HCT116 (cell line): ENCODE measurements at regions not wholly inside any gene's neighbourhood (a gene's known extent, or its start where the extent isn't known, plus 50 kb on each side); places are given as distances from the start of the nearest gene placed in this dataset.

ENCODE experiments used
- ATF3 ChIP-seq: IDR thresholded peaks from 2 replicates; pipeline ENCODE4 v1.6.1; 2012
- CEBPB ChIP-seq: IDR thresholded peaks from 2 replicates; pipeline ENCODE4 v1.6.1; 2012; ENCODE audit warnings: low read depth
- CTCF ChIP-seq, 3 experiments: fragments of 200-600 bp in 1 of 3; sonication (generic) in 1 of 3; IDR thresholded peaks in 2 of 3; conservative IDR thresholded peaks in 1 of 3; 2 replicates each; pipeline ENCODE4 v1.5.1; 2012 to 2017; ENCODE audit warnings: low read depth in 2 of 3, low read length in 2 of 3, antibody characterized with exemption in 1 of 3, borderline replicate concordance in 1 of 3, control low read depth in 1 of 3, mild to moderate bottlenecking in 1 of 3, mixed read lengths in 1 of 3, mixed run types in 1 of 3, moderate library complexity in 1 of 3; ENCODE audit not compliant: insufficient read depth in 1 of 3
- EZH2 ChIP-seq: fragments of 200-600 bp; sonication (generic); IDR thresholded peaks from 2 replicates; pipeline ENCODE4 v1.6.1; 2017; ENCODE audit warnings: antibody characterized with exemption, mixed run types
- POLR2A ChIP-seq: IDR thresholded peaks from 2 replicates; pipeline ENCODE4 v1.7.0; 2011; ENCODE audit warnings: borderline replicate concordance; ENCODE audit not compliant: insufficient read depth, insufficient read length; ENCODE audit errors: extremely low read depth
- POLR2AphosphoS5 ChIP-seq: IDR thresholded peaks from 2 replicates; pipeline ENCODE4 v1.6.1; 2011; ENCODE audit warnings: mild to moderate bottlenecking, low read depth, low read length, moderate library complexity
- RAD21 ChIP-seq: IDR thresholded peaks from 2 replicates; pipeline ENCODE4 v1.6.1; 2012; ENCODE audit warnings: low read depth, mild to moderate bottlenecking
- REST ChIP-seq: IDR thresholded peaks from 2 replicates; pipeline ENCODE4 v1.6.1; 2012; ENCODE audit warnings: low read depth
- SP1 ChIP-seq: IDR thresholded peaks from 2 replicates; pipeline ENCODE4 v1.6.1; 2012; ENCODE audit warnings: low read depth
- YY1 ChIP-seq: IDR thresholded peaks from 2 replicates; pipeline ENCODE4 v1.6.1; 2011; ENCODE audit warnings: low read length, low read depth, moderate library complexity, mild to moderate bottlenecking; ENCODE audit not compliant: insufficient replicate concordance; ENCODE audit errors: extremely low read depth
- ZBTB33 ChIP-seq: IDR thresholded peaks from 2 replicates; pipeline ENCODE4 v1.6.1; 2011; ENCODE audit warnings: mild to moderate bottlenecking, low read length, moderate library complexity; ENCODE audit not compliant: insufficient replicate concordance; ENCODE audit errors: extremely low read depth
- ZNF274 ChIP-seq: fragments of 200-500 bp; sonication (Bioruptor generic); IDR thresholded peaks from 2 replicates; pipeline ENCODE4 v1.6.1; 2014; ENCODE audit warnings: mild to moderate bottlenecking, low read depth, low read length, inconsistent platforms

GRCh38 chr14:106808458-106808857 lies 1282.1 kb downstream of the TMEM121 start:
- TF ChIP-seq POLR2A (no peak), CEBPB (no peak), EZH2 (no peak), CTCF (IDR thresholded peaks at IDR 0.05 in 2 of 3, conservative IDR thresholded peaks at IDR 0.05 in 1 of 3; ENCODE audit: borderline replicate concordance in 1 of 3, insufficient read depth in 1 of 3, low read depth in 2 of 3, low read length in 2 of 3) (no peak), REST (no peak), SP1 (no peak), RAD21 (no peak), ATF3 (no peak), ZNF274 (no peak), POLR2AphosphoS5 (no peak), YY1 (no peak), ZBTB33 (no peak)
